ENCODE measurements at regions not wholly inside any gene's neighbourhood (a gene's known extent, or its start where the extent isn't known, plus 50 kb on each side); places are given as distances from the start of the nearest gene placed in this dataset.

DNA sequence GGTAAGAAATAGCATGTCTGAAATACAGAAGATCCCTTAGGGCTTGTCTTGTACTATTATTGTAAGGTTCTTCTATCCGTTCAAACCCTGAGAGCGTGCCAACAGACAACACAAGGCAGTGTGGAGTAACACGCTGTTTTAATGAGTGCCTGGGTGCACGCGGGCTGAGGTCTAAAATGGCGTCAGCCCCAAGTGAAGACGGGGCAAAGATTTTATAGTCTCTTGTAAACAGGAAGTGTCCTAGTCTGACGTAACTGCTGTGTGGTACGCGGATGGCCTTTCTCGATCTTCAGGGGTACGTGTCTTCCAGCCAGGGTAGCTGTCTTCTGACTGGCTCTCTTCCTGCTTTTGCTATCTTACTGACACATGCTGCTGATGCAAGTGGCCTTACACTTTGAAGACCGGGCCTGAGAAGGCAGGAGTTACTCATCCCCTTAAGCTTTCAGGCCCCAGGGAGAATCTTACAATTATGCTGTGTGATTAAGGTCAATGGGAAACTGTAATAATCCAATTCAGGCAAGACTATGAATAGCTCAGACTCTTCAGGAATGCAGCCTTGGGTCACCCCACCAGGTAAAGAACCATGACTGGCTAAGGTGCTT, 1812.0 kb upstream of the CDH9 start:
- DNase-seq (ENCODE audit: extremely low spot score): no peak
- Histone ChIP-seq H3K27ac (replicated peaks in 1 of 4) (no peak overlapping the region), H3K4me1 (no peaks in the 10 kb centered on the region), H3K4me3 (no peak overlapping the region), H3K27me3 (no peaks in the 10 kb centered on the region), H3K36me3 (no peaks in the 10 kb centered on the region), H3K9me3 (no peaks in the 10 kb centered on the region)
- TF ChIP-seq, protein P1, sequence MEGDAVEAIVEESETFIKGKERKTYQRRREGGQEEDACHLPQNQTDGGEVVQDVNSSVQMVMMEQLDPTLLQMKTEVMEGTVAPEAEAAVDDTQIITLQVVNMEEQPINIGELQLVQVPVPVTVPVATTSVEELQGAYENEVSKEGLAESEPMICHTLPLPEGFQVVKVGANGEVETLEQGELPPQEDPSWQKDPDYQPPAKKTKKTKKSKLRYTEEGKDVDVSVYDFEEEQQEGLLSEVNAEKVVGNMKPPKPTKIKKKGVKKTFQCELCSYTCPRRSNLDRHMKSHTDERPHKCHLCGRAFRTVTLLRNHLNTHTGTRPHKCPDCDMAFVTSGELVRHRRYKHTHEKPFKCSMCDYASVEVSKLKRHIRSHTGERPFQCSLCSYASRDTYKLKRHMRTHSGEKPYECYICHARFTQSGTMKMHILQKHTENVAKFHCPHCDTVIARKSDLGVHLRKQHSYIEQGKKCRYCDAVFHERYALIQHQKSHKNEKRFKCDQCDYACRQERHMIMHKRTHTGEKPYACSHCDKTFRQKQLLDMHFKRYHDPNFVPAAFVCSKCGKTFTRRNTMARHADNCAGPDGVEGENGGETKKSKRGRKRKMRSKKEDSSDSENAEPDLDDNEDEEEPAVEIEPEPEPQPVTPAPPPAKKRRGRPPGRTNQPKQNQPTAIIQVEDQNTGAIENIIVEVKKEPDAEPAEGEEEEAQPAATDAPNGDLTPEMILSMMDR (IDR thresholded peaks at IDR 0.05): no peak
- intact Hi-C loops (cut with DNase I): no loop called here
- WGBS: 88% methylated on average over 13 of the region's 13 CpGs

DNA sequence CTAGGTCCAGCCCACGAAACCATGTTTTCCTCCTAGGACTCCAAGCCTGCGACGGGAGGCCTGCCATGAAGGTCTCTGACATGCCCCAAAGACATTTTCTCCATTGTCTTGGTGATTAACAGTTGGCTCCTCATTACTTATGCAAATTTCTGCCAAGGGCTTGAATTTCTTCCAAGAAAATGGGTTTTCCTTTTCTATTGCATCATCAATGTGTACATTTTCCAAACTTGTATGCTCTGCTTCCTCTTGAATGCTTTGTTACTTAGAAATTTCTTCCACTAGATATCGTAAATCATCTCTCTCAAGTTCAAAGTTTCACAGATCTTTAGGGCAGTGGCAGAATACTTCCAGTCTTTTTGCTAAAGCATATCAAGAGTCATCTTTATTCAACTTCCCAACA, 1792.7 kb upstream of the CDH9 start:
- no peaks in the 10 kb centered on the region for H3K9me3 ChIP-seq
- intact Hi-C loops (cut with DNase I): no loop called here
- no peaks in the 10 kb centered on the region for H3K4me1 ChIP-seq
- no peaks in the 10 kb centered on the region for H3K36me3 ChIP-seq
- TF ChIP-seq POLR2A (IDR thresholded peaks at IDR 0.05; ENCODE audit: low read depth): no peak
- TF ChIP-seq, protein P1 (IDR thresholded peaks at IDR 0.05): no peak
- no peak for TF ChIP-seq EP300 (IDR thresholded peaks at IDR 0.05)
- no peak for TF ChIP-seq POLR2AphosphoS5 (IDR thresholded peaks at IDR 0.05)
- WGBS: 65% methylated on average over 4 of the region's 4 CpGs
- DNase-seq (ENCODE audit: extremely low spot score): no peak
- no peak overlapping the region for H3K4me3 ChIP-seq
- no peaks in the 10 kb centered on the region for H3K27me3 ChIP-seq
- no peak overlapping the region for H3K27ac ChIP-seq (replicated peaks in 1 of 4)

DNA sequence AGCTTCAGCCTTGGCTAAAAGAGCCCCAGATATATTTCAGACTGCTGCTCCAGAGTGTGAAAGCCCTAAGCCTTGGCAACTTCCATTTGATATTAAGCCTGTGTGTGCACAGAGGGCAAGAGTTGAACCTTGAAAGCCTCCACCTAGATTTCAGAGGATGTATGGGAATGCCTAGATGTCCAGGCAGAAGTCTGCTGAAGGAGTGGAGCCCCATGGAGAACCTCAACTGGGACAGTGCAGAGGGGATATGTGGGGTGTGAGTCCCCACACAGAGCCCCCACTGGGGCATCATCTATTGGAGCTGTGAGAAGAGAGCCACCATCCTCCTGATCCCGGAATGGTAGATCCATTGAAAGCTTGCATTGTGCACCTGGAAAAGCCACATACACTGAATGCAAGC, 1784.8 kb upstream of the CDH9 start:
- no peaks in the 10 kb centered on the region for H3K36me3 ChIP-seq
- intact Hi-C loops (cut with DNase I): no loop called here
- 70% methylated on average over 1 of the region's 1 CpG for WGBS
- TF ChIP-seq EP300 (IDR thresholded peaks at IDR 0.05) (no peak), POLR2A (IDR thresholded peaks at IDR 0.05; ENCODE audit: low read depth) (no peak), POLR2AphosphoS5 (IDR thresholded peaks at IDR 0.05) (no peak)
- TF ChIP-seq, protein P1 (IDR thresholded peaks at IDR 0.05): no peak
- H3K27me3 ChIP-seq: no peaks in the 10 kb centered on the region
- H3K4me1 ChIP-seq: no peaks in the 10 kb centered on the region
- H3K4me3 ChIP-seq: no peak overlapping the region
- peaks cover 0 to 13% (median 6%) of the 10 kb centered on the region in 4 donors for H3K9me3 ChIP-seq
- DNase-seq (ENCODE audit: extremely low spot score): no peak
- H3K27ac ChIP-seq (replicated peaks in 1 of 4): no peak overlapping the region

DNA sequence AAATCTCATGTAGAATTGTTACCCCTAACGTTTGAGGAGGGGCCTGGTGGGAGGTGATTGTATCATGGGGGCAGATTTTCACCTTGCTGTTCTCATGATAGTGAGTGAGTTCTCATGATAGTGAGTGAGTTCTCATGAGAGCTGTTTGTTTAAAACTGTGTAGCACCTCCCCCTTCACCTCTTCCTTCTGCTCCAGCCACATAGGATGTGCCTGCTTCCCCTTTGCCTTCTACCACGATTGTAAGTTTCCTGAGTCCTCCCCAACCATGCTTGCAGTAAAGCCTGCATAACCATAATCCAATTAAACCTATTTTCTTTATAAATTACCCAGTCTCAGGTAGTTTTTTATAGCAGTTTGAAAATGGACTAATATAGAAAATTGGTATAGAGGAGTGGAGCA, 1783.7 kb upstream of the CDH9 start:
- intact Hi-C loops (cut with DNase I): no loop called here
- Histone ChIP-seq H3K4me3 (no peak overlapping the region), H3K27ac (replicated peaks in 1 of 4) (no peak overlapping the region), H3K9me3 (peaks cover 0 to 13% (median 6%) of the 10 kb centered on the region in 4 donors), H3K27me3 (no peaks in the 10 kb centered on the region), H3K4me1 (no peaks in the 10 kb centered on the region), H3K36me3 (no peaks in the 10 kb centered on the region)
- DNase-seq (ENCODE audit: extremely low spot score): no peak
- 51% methylated on average over 2 of the region's 2 CpGs for WGBS
- no peak for TF ChIP-seq EP300 (IDR thresholded peaks at IDR 0.05)
- TF ChIP-seq POLR2A (IDR thresholded peaks at IDR 0.05; ENCODE audit: low read depth): no peak
- TF ChIP-seq, protein P1 (IDR thresholded peaks at IDR 0.05): no peak
- TF ChIP-seq POLR2AphosphoS5 (IDR thresholded peaks at IDR 0.05): no peak

DNA sequence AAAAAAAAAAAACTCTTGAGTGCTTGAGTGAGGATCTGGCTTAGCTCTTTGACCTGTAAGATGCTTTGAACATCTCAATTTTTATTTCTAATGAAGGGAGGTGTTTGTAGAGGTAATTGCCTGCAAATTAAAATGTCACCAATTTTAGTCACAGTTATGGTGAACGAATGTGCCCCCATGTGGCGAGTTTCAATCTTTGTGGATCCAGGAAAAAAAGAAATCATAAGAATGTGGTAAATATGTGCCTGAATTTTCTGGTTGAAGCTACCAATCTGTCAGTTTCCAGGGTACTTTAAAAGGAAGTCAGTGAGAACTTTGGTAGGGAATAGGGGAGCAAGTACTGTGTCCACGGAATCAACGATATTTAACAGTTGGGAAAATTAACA, 1772.4 kb upstream of the CDH9 start:
- intact Hi-C loops (cut with DNase I): no loop called here
- TF ChIP-seq POLR2A (IDR thresholded peaks at IDR 0.05; ENCODE audit: low read depth): no peak
- TF ChIP-seq POLR2AphosphoS5 (IDR thresholded peaks at IDR 0.05): no peak
- TF ChIP-seq EP300 (IDR thresholded peaks at IDR 0.05): no peak
- TF ChIP-seq, protein P1 (IDR thresholded peaks at IDR 0.05): no peak
- H3K27ac ChIP-seq (replicated peaks in 1 of 4): no peak overlapping the region
- H3K4me1 ChIP-seq: no peaks in the 10 kb centered on the region
- no peak overlapping the region for H3K4me3 ChIP-seq
- no peak for DNase-seq (ENCODE audit: extremely low spot score)
- H3K36me3 ChIP-seq: no peaks in the 10 kb centered on the region
- no peaks in the 10 kb centered on the region for H3K27me3 ChIP-seq
- WGBS: 83% methylated on average over 4 of the region's 4 CpGs
- H3K9me3 ChIP-seq: no peaks in the 10 kb centered on the region
